ENCODE measurements at regions not wholly inside any gene's neighbourhood (a gene's known extent, or its start where the extent isn't known, plus 50 kb on each side); places are given as distances from the start of the nearest gene placed in this dataset.

GRCh38 chr13:44735806-44736205 lies 159.7 kb upstream of the TSC22D1 start:
- ChIA-PET POLR2A (no interaction called here), CTCF (no interaction called here)
- no peaks in the 10 kb centered on the region for H4K20me1 ChIP-seq (ENCODE audit: insufficient read depth)

GRCh38 chr13:44734201-44734707 lies 158.1 kb upstream of the TSC22D1 start:
- H4K20me1 ChIP-seq (ENCODE audit: insufficient read depth): no peaks in the 10 kb centered on the region
- peak overlapping the region; percentile 16 for H3K4me2 ChIP-seq (ENCODE audit: low read length)
- no TSS peak for BruUV-seq (replicated peaks)
- no peaks in the 10 kb centered on the region for H3K79me2 ChIP-seq (ENCODE audit: insufficient read depth, low read length)
- TF ChIP-seq POLR2AphosphoS5 (IDR thresholded peaks at IDR 0.05; ENCODE audit: low read depth, low read length): no peak
- DNase-seq (ENCODE audit: low read depth, low spot score) (no peak), ATAC-seq (peak; percentile 79)
- no peaks in the 10 kb centered on the region for H3K27me3 ChIP-seq (ENCODE audit: insufficient read depth, low read length)
- peak overlapping the region; percentile 38 for H2AFZ ChIP-seq (ENCODE audit: low read depth, low read length, poor library complexity, severe bottlenecking)
- H3K4me1 ChIP-seq (ENCODE audit: control insufficient read depth in 1 of 2, insufficient read depth in 2 of 2, low read length in 2 of 2): peaks cover 0 to 10% of the 10 kb centered on the region in 2 experiments; a peak in 2 of 4 replicates
- ChIA-PET CTCF (no interaction called here), POLR2A (no interaction called here), RAD21 (ENCODE audit: low non-redundant PET in 1 of 2, low total read pairs in 2 of 2, uncharacterized antibody in 2 of 2, unreplicated experiment in 2 of 2) (no interaction called here)
- H3K9ac ChIP-seq (ENCODE audit: low read length): no peak overlapping the region
- no peak overlapping the region for H3K27ac ChIP-seq (ENCODE audit: low read depth, low read length)
- no peaks in the 10 kb centered on the region for H3K9me2 ChIP-seq (ENCODE audit: insufficient read depth)
- no peak overlapping the region for H3K4me3 ChIP-seq (replicated peaks in 1 of 2; ENCODE audit: low read depth in 1 of 2, low read length in 2 of 2)
- H3K9me3 ChIP-seq (ENCODE audit: control insufficient read depth in 1 of 2, insufficient read depth in 1 of 2, low read depth in 1 of 2, low read length in 2 of 2): no peaks in the 10 kb centered on the region
- intact Hi-C loops (cut with micrococcal nuclease): no loop called here
- H3K36me3 ChIP-seq (ENCODE audit: control insufficient read depth in 1 of 2, insufficient read depth in 2 of 2, low read length in 2 of 2): no peaks in the 10 kb centered on the region

More at GRCh38 chr13:44735806-44736205, 159.7 kb upstream of the TSC22D1 start:
- peaks cover 0 to 10% of the 10 kb centered on the region in 2 experiments; a peak in 2 of 4 replicates for H3K4me1 ChIP-seq (ENCODE audit: control insufficient read depth in 1 of 2, insufficient read depth in 2 of 2, low read length in 2 of 2)
- H2AFZ ChIP-seq (ENCODE audit: low read depth, low read length, poor library complexity, severe bottlenecking): no peak overlapping the region
- BruUV-seq (replicated peaks): no TSS peak
- H3K9me2 ChIP-seq (ENCODE audit: insufficient read depth): no peaks in the 10 kb centered on the region
- H3K27ac ChIP-seq (ENCODE audit: low read depth, low read length): no peak overlapping the region
- H3K4me3 ChIP-seq (replicated peaks in 1 of 2; ENCODE audit: low read depth in 1 of 2, low read length in 2 of 2): no peak overlapping the region
- no peaks in the 10 kb centered on the region for H3K36me3 ChIP-seq (ENCODE audit: control insufficient read depth in 1 of 2, insufficient read depth in 2 of 2, low read length in 2 of 2)
- H3K9me3 ChIP-seq (ENCODE audit: control insufficient read depth in 1 of 2, insufficient read depth in 1 of 2, low read depth in 1 of 2, low read length in 2 of 2): no peaks in the 10 kb centered on the region
- RAD21 ChIA-PET (ENCODE audit: low non-redundant PET in 1 of 2, low total read pairs in 2 of 2, uncharacterized antibody in 2 of 2, unreplicated experiment in 2 of 2): interaction anchor here in 1 of 2 experiments (0.9 kb wide), 1 partner anchor 82 kb away, joined by 3 read pairs; no protein-coding TSS in a partner anchor
- H3K4me2 ChIP-seq (ENCODE audit: low read length): no peak overlapping the region
- TF ChIP-seq ELF1 (IDR thresholded peaks at IDR 0.05; ENCODE audit: borderline replicate concordance, low read depth) (no peak), RAD21 (IDR thresholded peaks at IDR 0.05; ENCODE audit: low read depth) (no peak), FOSL1 (IDR thresholded peaks at IDR 0.05; ENCODE audit: low read depth) (no peak), SRF (IDR thresholded peaks at IDR 0.05; ENCODE audit: low read depth) (no peak), EZH2 (IDR thresholded peaks at IDR 0.05) (no peak), YY1 (IDR thresholded peaks at IDR 0.05; ENCODE audit: extremely low read depth, insufficient replicate concordance, low read depth, low read length) (no peak), POLR2AphosphoS5 (IDR thresholded peaks at IDR 0.05; ENCODE audit: low read depth, low read length) (no peak), MAX (IDR thresholded peaks at IDR 0.05) (no peak)
- H3K27me3 ChIP-seq (ENCODE audit: insufficient read depth, low read length): no peaks in the 10 kb centered on the region
- no peaks in the 10 kb centered on the region for H3K79me2 ChIP-seq (ENCODE audit: insufficient read depth, low read length)
- DNase-seq (ENCODE audit: low read depth, low spot score) (no peak), ATAC-seq (no peak)
- H3K9ac ChIP-seq (ENCODE audit: low read length): no peak overlapping the region
- intact Hi-C loops (cut with micrococcal nuclease): no loop called here

All from HCT116 (cell line).